Testis (tissue), 2 donors: ENCODE measurements at regions not wholly inside any gene's neighbourhood (a gene's known extent, or its start where the extent isn't known, plus 50 kb on each side); places are given as distances from the start of the nearest gene placed in this dataset.

Source experiments
- POLR2A ChIP-seq: fragments of 450-650 bp; IDR thresholded peaks from one replicate; pipeline ENCODE4 v1.6.1; 2017; ENCODE audit warnings: antibody characterized with exemption, mild to moderate bottlenecking, moderate library complexity
- TF ChIP-seq, protein P1 (sequence below), 3 experiments: fragments of 450-650 bp in 2 of 3; fragments of 200-600 bp in 1 of 3; sonication (generic) in 1 of 3; IDR thresholded peaks; one replicate each; pipeline ENCODE4 v1.5.1; 2016 to 2019; ENCODE audit warnings: antibody characterized with exemption in 3 of 3, mild to moderate bottlenecking in 2 of 3, moderate library complexity in 1 of 3

- TF ChIP-seq, protein P1, sequence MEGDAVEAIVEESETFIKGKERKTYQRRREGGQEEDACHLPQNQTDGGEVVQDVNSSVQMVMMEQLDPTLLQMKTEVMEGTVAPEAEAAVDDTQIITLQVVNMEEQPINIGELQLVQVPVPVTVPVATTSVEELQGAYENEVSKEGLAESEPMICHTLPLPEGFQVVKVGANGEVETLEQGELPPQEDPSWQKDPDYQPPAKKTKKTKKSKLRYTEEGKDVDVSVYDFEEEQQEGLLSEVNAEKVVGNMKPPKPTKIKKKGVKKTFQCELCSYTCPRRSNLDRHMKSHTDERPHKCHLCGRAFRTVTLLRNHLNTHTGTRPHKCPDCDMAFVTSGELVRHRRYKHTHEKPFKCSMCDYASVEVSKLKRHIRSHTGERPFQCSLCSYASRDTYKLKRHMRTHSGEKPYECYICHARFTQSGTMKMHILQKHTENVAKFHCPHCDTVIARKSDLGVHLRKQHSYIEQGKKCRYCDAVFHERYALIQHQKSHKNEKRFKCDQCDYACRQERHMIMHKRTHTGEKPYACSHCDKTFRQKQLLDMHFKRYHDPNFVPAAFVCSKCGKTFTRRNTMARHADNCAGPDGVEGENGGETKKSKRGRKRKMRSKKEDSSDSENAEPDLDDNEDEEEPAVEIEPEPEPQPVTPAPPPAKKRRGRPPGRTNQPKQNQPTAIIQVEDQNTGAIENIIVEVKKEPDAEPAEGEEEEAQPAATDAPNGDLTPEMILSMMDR (IDR thresholded peaks at IDR 0.05): no peak
- TF ChIP-seq POLR2A: no peak
Measured at GRCh38 chr16:51699686-51700396, 548.8 kb upstream of the SALL1 start.
